Left lung (tissue), 4 donors: ENCODE measurements at regions not wholly inside any gene's neighbourhood (a gene's known extent, or its start where the extent isn't known, plus 50 kb on each side); places are given as distances from the start of the nearest gene placed in this dataset.

Source experiments
- ATAC-seq: fragments of 200-7000 bp; cut with Tn5 transposase; one replicate; pipeline ENCODE4 v1.9.1; 2020; ENCODE audit warnings: moderate library complexity
- DNase-seq, 4 donors: peaks; one replicate each; pipeline ENCODE4 v3.0.0-alpha.2; 2013 to 2020
- H3K27ac ChIP-seq, 2 donors: fragments of 200-600 bp; sonication (generic) in 1 of 2; one replicate each; pipeline versions ENCODE4 v1.5.0 to v1.8.0; 2020 to 2021
- H3K27me3 ChIP-seq, 2 donors: fragments of 200-600 bp; sonication (generic) in 1 of 2; one replicate each; pipeline versions ENCODE4 v1.5.0 to v1.8.0; 2020 to 2021
- H3K36me3 ChIP-seq, 2 donors: fragments of 200-600 bp; sonication (generic) in 1 of 2; one replicate each; pipeline versions ENCODE4 v1.5.0 to v1.8.0; 2020 to 2021
- H3K4me1 ChIP-seq, 2 donors: fragments of 200-600 bp; one replicate each; pipeline ENCODE4 v1.8.0; 2021
- H3K4me3 ChIP-seq, 2 donors: fragments of 200-600 bp; sonication (generic) in 1 of 2; one replicate each; pipeline versions ENCODE4 v1.5.0 to v1.8.0; 2020 to 2021; ENCODE audit warnings: mild to moderate bottlenecking in 1 of 2
- H3K9me3 ChIP-seq, 2 donors: fragments of 200-600 bp; sonication (generic) in 1 of 2; one replicate each; pipeline versions ENCODE4 v1.5.0 to v1.8.0; 2020 to 2021
- CTCF ChIP-seq, 2 donors: fragments of 200-600 bp; sonication (generic) in 1 of 2; IDR thresholded peaks; one replicate each; pipeline versions ENCODE4 v1.5.0 to v1.8.0; 2021; ENCODE audit warnings: antibody characterized with exemption in 2 of 2
- intact Hi-C, 2 donors: fragments of 100-400 bp; cut with DNase I; formaldehyde crosslinking; loops; one replicate each; pipeline versions ENCODE4 v1.11.2 to v1.14.2; 2022
- donor health status: DM: no; HTN: yes; CAD: no.
- donor health status: DM: no; HTN: no; CAD: no.

- intact Hi-C loops, result no loop called here
- H3K4me1 ChIP-seq, result no peaks in the 10 kb centered on the region
- H3K9me3 ChIP-seq, result peaks cover 0 to 11% of the 10 kb centered on the region in 2 donors
- TF ChIP-seq CTCF (IDR thresholded peaks at IDR 0.05), result no peak
- H3K27me3 ChIP-seq, result no peaks in the 10 kb centered on the region
- H3K36me3 ChIP-seq, result no peaks in the 10 kb centered on the region
- H3K27ac ChIP-seq, result no peak overlapping the region
- ATAC-seq, result no peak
- no peak for DNase-seq
- H3K4me3 ChIP-seq, result no peak overlapping the region
Observed at GRCh38 chr1:187626056-187626455, 797.3 kb downstream of the PLA2G4A start.

- Histone ChIP-seq H3K27ac (no peak overlapping the region), H3K36me3 (no peaks in the 10 kb centered on the region), H3K4me3 (no peak overlapping the region), H3K27me3 (no peaks in the 10 kb centered on the region), H3K4me1 (no peaks in the 10 kb centered on the region), H3K9me3 (peaks cover 0 to 25% of the 10 kb centered on the region in 2 donors)
- intact Hi-C loops, result no loop called here
- DNase-seq (no peak), ATAC-seq (no peak)
- no peak for TF ChIP-seq CTCF (IDR thresholded peaks at IDR 0.05)
Observed at GRCh38 chr1:187627516-187627915, 798.8 kb downstream of the PLA2G4A start.

- H3K36me3 ChIP-seq, result no peaks in the 10 kb centered on the region
- peaks cover 0 to 27% of the 10 kb centered on the region in 2 donors for H3K9me3 ChIP-seq
- no peak for TF ChIP-seq CTCF (IDR thresholded peaks at IDR 0.05)
- no peak for DNase-seq
- H3K27me3 ChIP-seq, result no peaks in the 10 kb centered on the region
- intact Hi-C loops, result no loop called here
- no peak for ATAC-seq
- H3K27ac ChIP-seq, result no peak overlapping the region
- no peaks in the 10 kb centered on the region for H3K4me1 ChIP-seq
- H3K4me3 ChIP-seq, result no peak overlapping the region
Observed at GRCh38 chr1:187629075-187629474, 800.3 kb downstream of the PLA2G4A start.

- no peak for DNase-seq
- TF ChIP-seq CTCF (IDR thresholded peaks at IDR 0.05), result no peak
- no peak overlapping the region for H3K4me3 ChIP-seq
- H3K27ac ChIP-seq, result no peak overlapping the region
- no peaks in the 10 kb centered on the region for H3K4me1 ChIP-seq
- intact Hi-C loops, result no loop called here
- H3K27me3 ChIP-seq, result no peaks in the 10 kb centered on the region
- H3K9me3 ChIP-seq, result peaks cover 0 to 27% of the 10 kb centered on the region in 2 donors
- no peak for ATAC-seq
- no peaks in the 10 kb centered on the region for H3K36me3 ChIP-seq
Observed at GRCh38 chr1:187630653-187631380, 802.1 kb downstream of the PLA2G4A start.

- Histone ChIP-seq H3K27me3 (no peaks in the 10 kb centered on the region), H3K4me3 (no peak overlapping the region), H3K36me3 (no peaks in the 10 kb centered on the region), H3K4me1 (no peaks in the 10 kb centered on the region), H3K9me3 (peaks cover 0 to 27% of the 10 kb centered on the region in 2 donors), H3K27ac (no peak overlapping the region)
- TF ChIP-seq CTCF (IDR thresholded peaks at IDR 0.05), result no peak
- ATAC-seq (no peak), DNase-seq (no peak)
- intact Hi-C loops, result no loop called here
Observed at GRCh38 chr1:187631381-187631675, 802.6 kb downstream of the PLA2G4A start.
